SHP77 (cell line): ENCODE measurements at regions not wholly inside any gene's neighbourhood (a gene's known extent, or its start where the extent isn't known, plus 50 kb on each side); places are given as distances from the start of the nearest gene placed in this dataset.
"Not testable (repeated sequence)": the region's sequence is repeated elsewhere in the genome, so short reads cannot be mapped to it uniquely, and the experiment has no call there.

Source experiments
- DNase-seq, 2 experiments: peaks; one replicate each; lab custom pipeline; 2025; lab: John Stamatoyannopoulos, UW

DNA sequence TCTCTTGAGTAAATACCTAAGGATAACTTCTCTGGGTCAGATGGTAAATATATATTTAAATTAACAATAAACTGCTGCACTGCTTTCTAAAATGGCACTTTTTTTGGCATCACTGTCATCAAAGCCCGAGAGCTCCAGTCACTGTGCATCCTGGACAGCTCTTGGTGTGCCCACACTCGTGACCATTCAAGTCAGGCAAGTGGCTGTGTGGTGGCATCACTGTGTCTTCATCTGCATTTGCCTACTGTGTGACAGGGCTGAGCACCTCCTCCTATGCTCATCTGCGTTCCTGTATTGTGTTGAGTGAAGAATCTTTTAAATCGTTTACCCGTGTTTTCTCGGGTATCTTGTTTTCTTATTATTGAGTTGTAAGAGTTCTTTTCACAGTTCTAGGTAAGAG is 568.1 kb upstream of the SALL3 start:
- DNase-seq: no peak

DNA sequence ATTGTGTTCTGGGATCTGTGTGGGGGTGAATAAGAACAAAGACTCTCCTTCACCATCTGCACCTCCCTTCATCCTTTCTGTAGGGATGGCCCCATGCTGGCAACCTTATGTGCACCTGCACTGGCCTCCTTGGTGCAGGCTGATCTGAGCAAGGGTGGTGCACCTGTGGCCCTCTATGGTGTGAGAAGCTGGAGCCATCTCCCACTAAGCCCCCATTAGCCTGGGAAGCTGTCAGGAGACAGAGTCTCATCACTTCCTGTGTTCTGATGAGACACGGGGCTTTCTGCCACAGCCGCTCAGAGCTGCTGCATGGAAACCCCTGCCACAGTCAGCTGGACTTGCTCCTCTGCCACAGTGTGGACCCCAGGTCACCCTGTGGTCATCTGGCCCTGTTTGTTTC is 565.3 kb upstream of the SALL3 start:
- DNase-seq: no peak

DNA sequence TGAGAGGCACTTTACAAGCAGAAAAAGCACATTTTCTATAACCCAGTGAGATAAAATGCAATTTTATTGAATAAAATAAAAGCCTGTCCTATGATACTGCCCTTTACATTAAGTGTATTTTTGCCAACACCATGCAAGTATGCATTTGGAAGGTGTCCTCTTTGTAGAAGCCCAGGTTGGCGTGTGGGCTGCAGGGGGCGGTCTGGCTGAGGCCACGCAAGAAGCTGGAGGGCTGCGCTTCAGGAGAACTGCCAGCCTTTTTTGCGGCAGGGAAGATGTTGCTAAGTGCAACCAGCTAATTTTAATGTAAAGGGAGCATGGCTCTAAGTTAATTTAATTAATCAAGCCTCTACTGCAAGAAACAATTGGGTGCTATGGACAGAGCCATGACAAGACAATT is 562.8 kb upstream of the SALL3 start:
- no peak for DNase-seq

DNA sequence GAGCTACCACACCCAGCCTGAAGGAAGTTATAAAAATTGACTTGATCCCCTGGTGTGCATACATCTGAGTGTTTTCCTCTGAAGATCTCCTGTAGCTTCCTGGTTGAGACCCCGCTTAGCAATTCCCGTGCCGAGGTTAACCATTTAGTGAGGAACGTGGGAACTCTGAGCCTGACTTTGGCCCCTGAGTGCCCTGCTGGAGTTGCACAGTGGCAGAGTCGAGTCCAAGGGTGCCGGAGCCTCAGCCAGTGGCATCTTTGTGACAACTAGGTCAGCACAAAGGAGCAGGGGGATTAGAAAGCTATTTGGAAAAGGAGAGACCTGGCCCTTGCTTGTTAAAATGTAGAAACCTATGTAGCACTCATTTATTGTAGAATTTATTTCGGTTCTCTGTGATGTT is 561.2 kb upstream of the SALL3 start:
- no peak for DNase-seq

DNA sequence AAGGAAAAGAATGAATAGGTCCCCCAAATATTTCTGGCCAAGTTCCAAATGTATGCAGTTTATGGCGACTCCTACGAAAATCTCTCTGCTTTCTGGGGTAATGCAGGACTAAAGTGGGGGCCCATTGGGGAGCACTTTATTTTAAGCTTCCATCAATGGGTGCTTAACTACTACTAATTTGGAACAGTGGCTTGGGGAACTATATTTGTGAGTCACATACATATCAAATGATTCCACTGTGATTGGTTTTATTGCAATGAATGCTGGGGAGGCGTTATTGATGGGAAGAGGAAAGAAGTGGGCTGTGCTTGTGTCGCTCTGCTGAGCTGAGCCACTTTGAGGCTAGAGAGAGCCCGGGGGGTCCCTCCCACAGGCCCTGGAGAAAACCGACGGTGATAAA is 560.4 kb upstream of the SALL3 start:
- DNase-seq: no peak

DNA sequence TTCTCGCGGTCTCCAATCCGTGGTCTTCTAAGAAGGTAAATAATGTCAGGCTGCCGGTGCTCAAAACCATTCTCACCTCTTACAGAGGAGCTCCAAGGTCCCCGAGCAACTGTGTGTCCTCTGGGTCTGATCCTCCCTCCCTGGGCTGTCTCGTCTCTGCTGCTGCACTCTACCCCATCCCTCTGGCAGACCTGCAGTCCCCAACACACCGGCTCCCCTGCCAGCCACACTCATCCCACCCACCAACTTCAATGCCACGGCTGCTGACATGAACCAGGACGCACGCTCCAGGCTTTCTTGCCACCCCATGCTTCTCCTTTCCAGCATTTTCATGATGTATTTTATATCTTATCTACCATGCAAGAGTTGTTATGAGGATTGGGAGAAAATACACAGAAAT is 559.5 kb upstream of the SALL3 start:
- no peak for DNase-seq

DNA sequence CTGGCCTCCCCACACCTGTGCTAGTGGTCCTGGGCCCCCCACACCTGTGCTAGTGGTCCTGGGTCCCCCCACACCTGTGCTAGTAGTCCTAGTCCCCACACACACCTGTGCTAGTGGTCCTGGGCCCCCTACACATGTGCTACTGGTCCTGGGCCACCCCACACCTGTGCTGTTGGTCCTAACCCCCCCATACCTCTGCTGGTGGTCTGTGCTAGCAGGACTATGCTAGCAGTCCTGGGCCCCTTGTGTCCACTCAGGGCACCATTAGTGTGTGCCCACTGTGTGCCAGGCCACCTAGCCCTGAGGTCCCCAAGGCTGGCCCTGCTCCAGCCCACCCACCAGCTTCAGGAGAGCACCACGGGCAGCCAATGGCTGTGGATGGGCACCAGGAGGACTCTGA is 558.2 kb upstream of the SALL3 start:
- DNase-seq: no peak

DNA sequence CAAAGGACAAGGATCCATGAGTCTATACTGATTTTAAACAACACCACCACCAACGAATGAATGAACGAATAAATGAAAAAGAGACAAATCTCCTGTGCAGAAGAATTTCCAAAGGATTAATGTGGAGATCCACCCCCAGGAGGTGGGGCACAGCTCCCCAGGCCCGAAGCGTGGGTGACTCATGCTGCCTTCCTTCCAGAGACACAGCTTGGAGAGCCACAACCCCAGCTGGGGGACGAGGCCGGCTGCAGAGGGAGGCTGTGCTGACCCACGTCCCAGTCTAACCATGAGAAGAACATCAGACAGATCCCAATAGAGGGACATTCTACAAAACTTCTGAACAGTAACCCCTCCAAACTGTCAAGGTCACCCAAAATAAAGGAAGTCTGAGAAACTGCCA is 557.3 kb upstream of the SALL3 start:
- DNase-seq: no peak

DNA sequence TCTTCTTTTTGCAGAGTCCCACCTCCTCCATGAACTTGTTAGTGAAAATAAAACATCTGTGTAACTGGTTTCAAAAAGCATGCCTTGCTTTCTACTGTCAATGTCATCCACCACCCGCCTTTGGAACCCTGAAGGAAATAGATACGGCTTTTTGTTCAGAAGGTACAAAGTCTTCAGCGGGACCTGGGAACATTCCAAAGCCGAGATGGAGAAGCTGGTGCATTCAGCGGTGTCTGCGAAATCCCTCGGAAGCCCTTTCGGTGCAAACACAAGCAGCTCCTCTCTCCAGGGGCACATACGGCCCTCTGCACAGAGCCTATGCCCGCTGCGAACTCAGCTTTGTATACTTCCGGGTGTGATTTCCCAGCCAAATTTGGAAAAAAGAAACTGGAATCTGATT is 555.8 kb upstream of the SALL3 start:
- DNase-seq: no peak

DNA sequence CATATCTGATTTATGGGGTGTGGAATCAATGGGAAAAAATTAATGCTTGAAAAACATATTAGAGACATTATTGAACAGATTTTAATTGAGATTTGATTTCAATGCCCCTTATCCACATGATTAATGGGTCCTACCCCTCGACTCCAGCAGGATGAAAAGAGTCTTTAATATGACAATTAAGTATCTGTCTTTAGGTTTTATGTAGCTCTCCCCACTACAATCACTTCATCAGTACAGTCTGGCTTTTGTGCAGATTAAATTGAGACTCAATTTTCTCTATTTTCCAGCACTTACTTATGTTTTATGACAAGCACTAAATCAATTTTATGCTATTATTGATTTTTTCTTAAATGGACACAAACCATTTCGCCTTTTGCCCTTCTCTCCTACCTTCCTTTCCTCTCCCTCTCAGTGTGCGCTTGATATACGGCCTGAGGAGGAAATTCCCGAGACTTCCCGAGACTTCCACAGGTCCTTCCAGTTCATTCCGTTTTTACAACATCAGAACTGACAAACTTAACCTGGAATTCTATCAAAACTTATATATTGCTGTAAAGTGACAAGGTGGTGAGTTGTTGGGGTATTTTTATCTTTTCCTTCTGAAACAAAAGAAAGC is 555.1 kb upstream of the SALL3 start:
- no peak for DNase-seq

DNA sequence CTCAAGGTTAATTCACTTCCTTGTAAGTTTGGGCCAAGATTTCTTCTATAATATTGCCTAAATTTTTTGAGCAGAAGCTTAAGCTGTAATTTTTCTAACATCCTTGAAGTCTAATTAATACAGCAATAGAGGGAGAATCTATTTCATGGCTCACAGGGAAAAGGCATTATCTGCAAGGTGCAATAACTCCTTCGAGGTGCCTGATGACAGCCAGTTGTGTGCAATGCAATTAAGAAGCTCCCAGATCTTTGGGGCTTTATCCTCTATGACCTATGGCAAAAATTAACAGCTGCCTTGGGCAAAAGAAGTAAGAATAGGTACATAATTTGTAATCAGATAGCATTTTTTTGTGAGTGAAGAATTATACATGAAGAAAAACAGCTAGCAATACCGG is 554.6 kb upstream of the SALL3 start:
- DNase-seq: no peak

DNA sequence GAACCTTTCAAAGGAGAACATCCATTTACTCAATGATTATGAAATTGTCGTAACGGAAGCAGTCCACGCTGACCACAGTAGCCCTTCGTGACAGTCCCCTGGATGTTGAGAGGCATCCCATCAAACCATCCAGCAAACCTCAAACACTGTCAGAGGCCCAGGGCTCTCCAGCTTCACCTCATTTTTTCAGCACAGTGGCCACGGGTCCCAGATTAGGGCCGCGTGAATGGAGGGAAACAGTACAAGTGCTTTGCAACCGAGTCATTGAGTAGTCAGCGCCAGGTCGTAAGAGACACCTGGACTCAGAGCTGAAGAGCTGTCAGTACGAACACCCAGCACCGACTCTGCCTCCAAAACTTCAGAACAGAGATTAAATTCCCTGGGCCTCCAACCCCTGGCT is 552.5 kb upstream of the SALL3 start:
- no peak for DNase-seq

DNA sequence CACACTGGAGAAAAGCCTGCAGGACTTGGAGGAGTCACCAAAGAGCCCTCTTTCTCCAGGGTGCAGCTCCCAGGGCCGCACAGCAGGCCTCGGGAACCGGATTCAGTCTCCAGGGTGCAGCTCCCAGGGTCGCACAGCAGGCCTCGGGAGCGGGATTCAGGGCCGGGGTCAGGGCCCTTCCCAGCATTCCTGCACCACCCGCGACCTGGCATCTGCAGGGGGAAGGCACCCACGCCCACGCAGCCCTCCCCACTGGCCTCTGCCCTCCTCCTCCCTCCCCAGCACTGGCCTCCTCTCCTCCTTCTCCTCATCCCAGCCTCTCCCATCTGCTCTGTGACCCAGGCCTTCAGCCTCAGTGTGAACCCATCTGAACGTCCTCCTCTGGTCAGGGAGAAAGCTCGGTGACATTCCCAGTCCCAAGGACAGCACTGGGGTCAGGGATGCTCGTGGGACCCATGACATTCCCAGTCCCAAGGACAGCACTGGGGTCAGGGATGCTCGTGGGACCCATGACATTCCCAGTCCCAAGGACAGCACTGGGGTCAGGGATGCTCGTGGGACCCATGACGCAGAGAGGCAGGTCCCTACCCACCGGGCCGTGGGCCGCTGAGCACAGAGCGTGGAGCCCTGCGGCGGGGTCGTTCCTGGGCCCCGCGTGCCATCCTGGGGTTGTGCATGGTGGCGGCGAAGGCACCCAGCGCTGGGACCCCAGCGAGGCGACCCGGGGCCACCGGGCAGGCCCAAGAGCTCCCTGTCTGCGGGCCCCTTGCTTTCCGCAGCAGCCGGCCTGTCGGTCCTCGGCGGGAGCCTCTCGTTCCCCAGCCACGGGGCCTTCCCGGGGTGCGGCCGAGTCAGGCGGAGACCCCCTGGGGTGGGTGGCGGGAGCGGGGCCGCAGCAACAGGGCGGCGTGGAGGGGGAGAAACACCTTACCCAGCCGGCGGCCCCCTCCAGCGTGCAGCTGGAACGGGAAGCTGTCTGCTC is 550.2 kb upstream of the SALL3 start:
- no peak for DNase-seq

DNA sequence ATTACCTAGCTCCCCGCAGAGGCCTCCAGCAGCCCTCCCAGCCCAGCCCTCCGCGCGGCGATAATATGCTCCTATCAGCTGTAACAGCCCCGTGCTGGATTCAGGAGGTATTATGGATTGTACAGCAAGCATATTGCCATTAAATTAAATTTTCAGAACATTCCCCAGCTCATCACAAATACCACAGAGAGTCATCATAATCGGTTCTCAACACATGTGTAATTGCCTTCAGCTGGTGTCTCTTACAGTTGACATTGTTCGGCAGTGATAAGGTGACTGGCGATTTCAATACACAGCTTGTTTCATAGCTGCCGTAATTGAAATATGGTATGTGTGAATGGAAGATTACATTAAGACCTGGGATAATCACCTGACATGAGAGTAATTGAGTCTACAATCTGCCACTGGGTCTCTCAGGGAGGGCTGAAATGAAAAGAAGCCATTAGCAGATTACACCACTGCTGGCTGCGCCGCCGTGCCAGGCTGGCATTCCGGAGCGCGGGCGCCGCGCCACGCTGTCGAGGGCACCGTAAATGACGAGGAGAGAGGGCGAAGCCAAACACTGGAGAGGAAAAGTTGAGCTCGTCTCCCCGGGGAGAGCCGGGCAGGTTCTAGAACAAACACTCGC is 549.4 kb upstream of the SALL3 start:
- DNase-seq: no peak

DNA sequence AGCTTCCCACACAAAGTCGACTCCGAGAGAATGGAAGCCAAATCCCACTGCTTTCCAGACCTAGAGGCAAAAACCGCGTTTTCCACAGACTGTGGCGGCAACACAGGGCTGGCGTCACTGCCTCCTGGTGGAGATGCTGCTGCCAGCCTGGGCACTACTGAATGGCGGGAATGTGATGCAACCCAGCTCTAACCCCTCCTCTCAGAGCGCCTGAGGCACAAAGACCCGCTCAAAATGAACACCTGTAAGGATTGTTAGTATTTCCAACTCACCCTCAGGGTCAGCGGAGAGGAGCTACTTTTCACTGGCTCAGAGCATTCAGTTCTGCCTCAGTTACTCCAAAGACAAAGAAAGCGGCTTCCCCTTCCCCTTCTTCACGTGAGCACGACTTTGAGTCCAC is 548.0 kb upstream of the SALL3 start:
- no peak for DNase-seq

DNA sequence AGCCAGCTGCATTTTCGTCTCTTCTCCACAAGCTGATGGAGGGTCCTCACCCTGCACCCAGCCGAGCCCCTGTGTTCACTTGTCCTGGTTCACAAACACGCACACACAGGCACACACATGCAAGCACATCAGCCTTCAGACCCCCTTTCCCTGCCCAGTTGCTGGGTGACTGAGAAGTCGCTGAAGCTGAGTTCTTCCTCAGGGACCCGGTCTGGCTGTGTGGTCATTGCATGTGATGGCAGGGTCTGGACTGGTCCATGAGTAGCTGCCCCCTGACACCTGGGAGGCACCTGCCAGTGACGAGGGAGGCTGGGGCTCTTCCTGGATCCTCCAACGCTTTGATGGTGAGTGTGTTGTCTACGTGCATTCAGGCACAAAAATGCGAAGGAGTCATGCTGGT is 546.1 kb upstream of the SALL3 start:
- DNase-seq: no peak

DNA sequence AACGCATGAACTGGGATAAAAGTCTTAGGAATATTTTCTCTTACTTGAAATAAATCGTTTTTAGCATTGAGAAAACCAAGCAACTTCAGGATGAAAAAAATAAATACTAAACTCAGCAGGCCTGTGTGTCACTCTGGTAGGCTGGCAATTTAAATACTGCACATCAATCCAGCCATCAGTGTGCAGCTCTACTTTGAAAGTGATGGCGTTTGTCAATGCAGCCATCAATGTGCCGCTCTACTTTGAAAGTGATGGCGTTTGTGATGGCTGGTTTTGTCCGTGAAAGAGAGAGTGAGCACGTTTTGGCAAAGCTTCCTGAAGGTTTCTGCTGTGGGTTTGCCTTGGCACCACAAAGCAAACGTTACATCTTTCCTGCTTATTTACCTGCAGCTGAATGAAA is 543.5 kb upstream of the SALL3 start:
- no peak for DNase-seq

DNA sequence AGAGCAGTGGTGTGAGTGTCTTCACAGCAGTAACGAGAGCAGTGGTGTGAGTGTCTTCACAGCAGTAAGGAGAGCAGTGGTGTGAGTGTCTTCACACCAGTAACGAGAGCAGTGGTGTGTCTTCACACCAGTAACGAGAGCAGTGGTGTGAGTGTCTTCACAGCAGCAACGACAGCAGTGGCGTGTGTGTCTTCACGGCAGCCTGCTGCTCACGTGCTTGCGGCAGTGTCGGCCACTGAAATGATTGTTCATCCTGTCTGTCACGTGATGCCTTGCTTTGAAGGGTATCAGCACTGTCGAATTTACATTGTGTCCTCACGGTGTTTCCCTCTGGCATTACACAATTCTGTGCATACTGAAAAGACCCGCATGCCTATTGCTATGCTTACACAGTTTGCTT is 541.4 kb upstream of the SALL3 start:
- not testable (repeated sequence) for DNase-seq

DNA sequence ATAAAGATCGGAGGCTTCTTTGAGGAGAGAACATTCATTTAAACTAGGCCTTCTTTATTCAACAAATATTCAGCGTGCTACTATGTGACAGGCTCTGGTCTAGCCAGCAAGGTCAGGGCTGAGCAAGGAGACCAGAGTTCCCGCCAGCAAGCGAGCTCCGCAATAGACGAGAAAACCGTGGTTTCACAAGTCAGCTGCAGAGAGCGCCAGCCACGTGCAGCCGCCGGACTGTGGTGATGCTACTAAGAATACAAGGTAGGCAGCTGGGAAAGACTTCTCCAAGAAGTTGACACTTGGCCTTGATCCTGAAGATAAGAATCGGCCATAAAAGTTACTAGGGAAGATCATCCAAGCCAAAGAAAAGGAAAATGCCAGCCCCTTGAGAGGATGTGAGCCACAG is 533.7 kb upstream of the SALL3 start:
- no peak for DNase-seq

DNA sequence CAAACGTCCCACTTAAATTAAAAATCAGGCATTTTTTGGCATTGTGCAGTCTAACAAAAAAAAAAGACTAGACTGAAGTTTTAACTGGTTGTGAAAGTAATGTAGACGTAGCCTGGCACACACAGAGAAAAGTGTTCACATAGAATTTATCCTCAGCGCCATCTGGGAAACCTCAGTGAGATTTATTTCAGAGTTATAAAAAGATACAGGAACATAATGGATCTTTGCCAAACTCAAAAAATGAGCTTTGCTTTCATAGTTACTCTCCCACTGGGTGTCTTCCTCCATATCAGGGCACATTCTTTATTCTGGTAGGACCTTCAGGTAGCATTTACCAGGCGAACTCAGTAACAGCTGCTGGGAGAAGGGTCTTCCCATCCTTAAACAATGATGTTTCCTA is 532.4 kb upstream of the SALL3 start:
- DNase-seq: no peak

DNA sequence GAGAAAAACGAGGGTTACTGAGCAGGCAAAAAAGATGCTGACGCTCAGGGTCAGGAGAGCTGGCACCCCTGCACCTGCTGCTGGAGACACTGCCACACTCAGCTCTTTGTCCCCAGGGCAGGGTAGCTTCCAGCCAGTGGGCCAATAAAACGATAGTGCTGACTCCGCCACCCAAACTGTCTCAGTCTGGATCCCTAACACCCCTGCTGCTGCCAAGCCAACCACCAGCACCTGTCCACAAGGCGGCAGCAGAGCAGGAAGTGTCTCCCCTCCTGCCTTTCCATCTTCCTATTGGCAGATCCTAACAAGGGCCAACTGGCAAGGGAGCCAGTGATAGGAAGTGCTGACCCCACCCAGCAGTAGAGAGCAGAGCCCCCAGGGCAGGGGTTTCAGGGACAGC is 531.5 kb upstream of the SALL3 start:
- DNase-seq: no peak

DNA sequence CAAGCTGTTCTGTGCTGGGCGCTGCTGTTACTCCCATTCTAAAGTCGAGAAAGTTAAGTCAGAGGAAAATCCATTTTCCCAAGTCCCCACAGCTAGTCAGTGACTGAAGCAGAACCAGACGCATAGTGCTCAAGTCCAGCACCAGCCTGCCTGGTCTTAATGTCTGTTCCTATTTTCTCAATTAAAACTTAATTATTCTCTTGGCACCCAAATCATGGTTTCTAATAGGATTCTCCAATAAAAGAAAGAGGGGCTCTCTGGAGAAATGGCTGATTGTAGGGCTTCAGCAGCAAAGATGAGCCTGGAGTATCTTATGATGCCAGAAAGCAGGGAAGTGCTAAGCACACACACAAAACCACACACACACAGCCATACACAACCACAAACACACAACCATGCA is 531.0 kb upstream of the SALL3 start:
- no peak for DNase-seq

DNA sequence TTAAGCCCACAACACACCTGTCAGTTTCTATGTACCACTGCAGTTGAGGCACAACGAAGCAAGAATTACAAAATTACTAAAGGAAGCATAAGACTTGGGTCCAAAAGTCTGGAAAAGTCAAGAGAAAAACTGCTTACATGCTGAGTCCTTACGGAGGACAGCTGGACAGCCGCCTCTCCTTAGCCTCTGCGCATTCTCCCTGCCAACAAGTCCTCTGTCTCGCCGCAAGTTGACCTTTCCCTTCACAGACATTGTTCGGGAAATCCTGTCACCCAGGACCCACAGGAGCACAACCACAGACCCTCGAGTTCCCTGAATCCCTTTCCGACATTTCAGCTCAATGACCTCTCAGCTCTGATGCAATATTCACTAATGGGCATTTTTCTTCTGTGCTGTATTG is 525.4 kb upstream of the SALL3 start:
- DNase-seq: no peak
